GM19324 (cell line): ENCODE measurements at regions not wholly inside any gene's neighbourhood (a gene's known extent, or its start where the extent isn't known, plus 50 kb on each side); places are given as distances from the start of the nearest gene placed in this dataset.

Source experiments
- ATAC-seq: cut with Tn5 transposase; IDR thresholded peaks from one replicate; pipeline ENCODE4 v1.9.1; 2021; ENCODE audit warnings: mild to moderate bottlenecking, moderate library complexity; ENCODE audit not compliant: unreplicated experiment, low FRiP score

GRCh38 chr10:10315989-10316388 is 701.7 kb upstream of the CELF2 start:
- ATAC-seq, result no peak

- no peak for ATAC-seq
Measured at GRCh38 chr10:10317151-10317550, 700.5 kb upstream of the CELF2 start.

GRCh38 chr10:10318856-10319255 is 698.8 kb upstream of the CELF2 start:
- no peak for ATAC-seq

DNA sequence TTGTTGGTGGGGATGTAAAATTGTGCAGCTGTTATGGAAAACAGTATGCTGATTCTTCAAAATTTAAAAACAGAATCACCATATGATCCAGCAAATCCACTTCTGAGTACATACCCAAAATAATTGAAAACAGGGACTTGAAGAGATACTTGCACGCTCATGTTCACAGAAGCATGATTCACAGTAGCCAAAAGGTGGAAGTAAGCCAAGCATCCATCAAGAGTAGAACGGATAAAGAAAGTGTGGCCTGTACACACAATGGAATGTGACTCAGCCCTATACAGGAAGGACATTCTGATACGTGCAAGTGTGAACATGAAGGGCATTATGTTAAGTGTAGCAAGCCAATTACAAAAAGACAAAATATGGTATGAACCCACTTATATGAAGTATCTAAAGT is 696.7 kb upstream of the CELF2 start:
- ATAC-seq, result no peak

DNA sequence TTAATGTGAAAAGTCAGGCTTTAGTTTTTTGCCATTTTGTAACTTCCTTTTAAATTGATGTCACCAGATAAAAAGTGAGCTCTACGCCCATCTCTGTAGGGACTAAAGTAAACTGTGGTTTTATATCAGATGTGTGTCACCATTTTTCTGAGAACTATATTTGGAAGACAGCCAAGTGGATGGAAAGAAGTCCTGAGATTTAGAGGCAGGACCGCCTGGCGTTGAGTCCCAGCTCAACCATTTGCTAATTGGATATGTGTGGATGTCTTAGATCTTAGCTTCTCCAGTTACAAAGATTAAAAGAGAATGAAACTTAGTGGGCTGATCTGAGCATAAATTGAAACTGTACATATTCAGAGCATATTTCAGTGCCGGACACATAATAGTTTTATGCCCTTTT is 691.6 kb upstream of the CELF2 start:
- ATAC-seq, result no peak

DNA sequence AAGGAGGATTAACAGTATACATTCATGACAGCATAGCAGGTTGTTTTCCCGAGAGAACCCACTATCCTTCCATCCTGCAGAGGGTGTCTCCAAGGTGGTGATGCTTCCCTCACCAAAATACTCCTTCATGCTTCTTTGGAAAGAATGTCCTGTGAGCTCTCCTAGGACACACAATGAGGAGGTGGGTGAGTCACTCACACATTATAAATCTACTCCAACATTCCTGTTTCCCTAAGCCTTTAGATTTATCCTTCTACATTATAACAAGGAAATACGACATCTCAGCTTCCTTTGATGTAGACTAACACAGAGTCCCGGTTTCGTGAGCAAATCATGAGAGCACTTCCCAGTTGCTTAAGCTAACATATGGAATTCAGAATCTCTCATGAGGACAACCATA is 689.7 kb upstream of the CELF2 start:
- ATAC-seq, result no peak

- ATAC-seq, result no peak
Measured at GRCh38 chr10:10330418-10330817, 687.3 kb upstream of the CELF2 start.

DNA sequence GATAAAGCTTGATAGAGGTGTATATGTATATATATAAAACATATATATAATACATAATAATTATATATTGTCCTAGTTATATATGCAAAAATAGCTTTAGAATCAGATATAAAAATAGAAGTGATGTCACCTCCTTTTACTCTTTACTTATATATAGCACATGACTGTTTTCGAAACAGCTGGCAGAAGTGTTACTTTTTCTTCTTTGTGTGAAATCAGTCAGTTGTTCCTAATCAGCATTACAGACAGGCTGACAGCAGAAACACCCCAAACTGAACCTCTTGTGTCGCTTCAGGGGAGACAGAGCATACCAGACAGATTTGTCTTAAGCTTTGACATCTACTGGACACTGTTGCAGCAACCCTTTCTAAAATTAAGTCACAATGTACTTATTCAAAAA is 684.9 kb upstream of the CELF2 start:
- ATAC-seq, result no peak

GRCh38 chr10:10333622-10334021 is 684.0 kb upstream of the CELF2 start:
- ATAC-seq, result no peak

DNA sequence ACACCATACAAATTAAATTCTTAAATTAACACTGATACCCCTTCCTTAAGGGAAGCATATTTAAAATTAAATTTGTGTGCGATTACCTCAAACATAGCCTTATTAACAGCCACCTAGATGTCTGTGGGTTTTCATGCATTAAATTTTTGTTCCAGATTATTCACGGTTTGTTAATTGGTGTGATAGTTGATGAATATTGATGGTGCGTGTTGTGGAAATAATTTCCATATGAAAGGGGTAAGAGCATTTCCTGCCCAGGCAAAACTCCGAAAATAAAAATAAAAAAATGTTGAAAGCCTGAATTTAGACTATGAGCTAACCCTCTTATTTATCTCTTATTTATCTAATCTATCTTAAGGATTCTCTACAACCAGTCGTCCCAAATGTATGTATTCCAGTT is 679.3 kb upstream of the CELF2 start:
- ATAC-seq, result no peak

GRCh38 chr10:10346390-10347150 is 671.1 kb upstream of the CELF2 start:
- no peak for ATAC-seq

- no peak for ATAC-seq
Measured at GRCh38 chr10:10350050-10350449, 667.6 kb upstream of the CELF2 start.

GRCh38 chr10:10351451-10351850 is 666.2 kb upstream of the CELF2 start:
- ATAC-seq, result no peak

- ATAC-seq, result no peak
Measured at GRCh38 chr10:10353326-10353868, 664.3 kb upstream of the CELF2 start.

- no peak for ATAC-seq
Measured at GRCh38 chr10:10359263-10359662, 658.4 kb upstream of the CELF2 start.

- ATAC-seq, result no peak
Measured at GRCh38 chr10:10361301-10361885, 656.3 kb upstream of the CELF2 start.

DNA sequence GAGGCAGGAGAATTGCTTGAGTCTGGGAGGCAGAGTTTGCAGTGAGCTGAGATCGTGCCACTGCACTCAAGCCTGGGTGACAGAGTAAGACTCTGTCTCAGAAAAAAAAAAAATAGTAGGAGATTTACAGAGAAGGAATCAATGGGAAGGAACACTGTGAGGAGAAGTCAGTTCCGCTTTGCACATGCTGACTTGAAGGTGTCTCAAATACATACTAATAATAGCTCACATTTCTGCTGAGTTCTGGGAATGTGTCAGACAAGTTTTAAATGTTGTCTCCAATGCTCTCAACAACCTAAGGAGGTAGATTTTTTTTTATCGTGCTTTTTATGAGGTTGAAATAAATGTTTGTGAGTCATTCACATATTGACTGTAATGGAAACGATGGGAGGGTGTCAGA is 654.9 kb upstream of the CELF2 start:
- no peak for ATAC-seq

GRCh38 chr10:10363217-10363616 is 654.5 kb upstream of the CELF2 start:
- no peak for ATAC-seq

GRCh38 chr10:10364902-10365301 is 652.8 kb upstream of the CELF2 start:
- no peak for ATAC-seq

- ATAC-seq, result no peak
Measured at GRCh38 chr10:10365676-10366075, 652.0 kb upstream of the CELF2 start.

- ATAC-seq, result no peak
Measured at GRCh38 chr10:10366836-10367235, 650.8 kb upstream of the CELF2 start.

- ATAC-seq, result no peak
Measured at GRCh38 chr10:10367264-10367663, 650.4 kb upstream of the CELF2 start.
